WI38 (cell line): ENCODE measurements at regions not wholly inside any gene's neighbourhood (a gene's known extent, or its start where the extent isn't known, plus 50 kb on each side); places are given as distances from the start of the nearest gene placed in this dataset.

ENCODE experiments used
- H3K4me3 ChIP-seq: 2 replicates; pipeline ENCODE4 v1.5.1; 2011; ENCODE audit warnings: low read depth, mild to moderate bottlenecking, control low read depth, low read length
- TF ChIP-seq, protein P1 (sequence below): IDR thresholded peaks from 2 replicates; pipeline ENCODE4 v1.5.1; 2012; ENCODE audit warnings: low read depth, mild to moderate bottlenecking, control low read depth, low read length

DNA sequence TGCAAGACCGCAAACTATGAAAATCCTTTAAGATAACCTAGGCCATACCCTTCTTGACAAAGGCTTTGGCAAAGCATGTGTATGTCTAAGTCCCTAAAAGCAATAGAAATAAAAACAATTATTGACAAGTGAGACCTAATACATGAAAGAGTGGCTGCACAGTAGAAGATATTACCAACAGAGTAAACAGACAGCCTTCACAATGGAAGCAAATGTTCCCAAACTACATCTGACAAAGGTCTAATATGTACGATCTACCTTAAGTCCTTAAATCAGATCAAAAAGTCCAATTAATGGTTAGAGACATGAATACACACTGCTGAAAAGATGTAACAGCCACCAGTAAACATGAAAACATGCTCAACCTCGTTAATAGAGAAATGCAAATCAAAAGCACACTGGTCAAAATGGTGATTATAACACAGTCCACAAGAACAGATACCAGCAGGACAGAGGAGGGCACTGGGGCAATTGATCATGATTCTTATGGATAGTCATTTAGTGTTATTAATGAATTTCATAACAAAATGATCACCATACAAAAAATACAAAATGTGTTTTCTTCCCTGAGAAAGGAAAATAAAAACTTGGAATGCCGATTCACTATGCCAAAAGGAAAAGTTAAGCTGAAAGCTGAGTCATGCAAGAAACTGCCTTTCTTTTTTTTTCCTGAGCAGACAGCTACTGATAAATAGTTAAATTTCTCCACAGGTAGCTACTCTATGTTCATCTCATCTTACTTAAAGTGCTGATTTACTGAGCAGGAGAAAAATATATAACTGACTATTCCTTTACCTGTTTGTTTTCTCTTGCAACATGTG, 102.6 kb upstream of the VPREB1 start:
- H3K4me3 ChIP-seq = no peak overlapping the region
- TF ChIP-seq, protein P1, sequence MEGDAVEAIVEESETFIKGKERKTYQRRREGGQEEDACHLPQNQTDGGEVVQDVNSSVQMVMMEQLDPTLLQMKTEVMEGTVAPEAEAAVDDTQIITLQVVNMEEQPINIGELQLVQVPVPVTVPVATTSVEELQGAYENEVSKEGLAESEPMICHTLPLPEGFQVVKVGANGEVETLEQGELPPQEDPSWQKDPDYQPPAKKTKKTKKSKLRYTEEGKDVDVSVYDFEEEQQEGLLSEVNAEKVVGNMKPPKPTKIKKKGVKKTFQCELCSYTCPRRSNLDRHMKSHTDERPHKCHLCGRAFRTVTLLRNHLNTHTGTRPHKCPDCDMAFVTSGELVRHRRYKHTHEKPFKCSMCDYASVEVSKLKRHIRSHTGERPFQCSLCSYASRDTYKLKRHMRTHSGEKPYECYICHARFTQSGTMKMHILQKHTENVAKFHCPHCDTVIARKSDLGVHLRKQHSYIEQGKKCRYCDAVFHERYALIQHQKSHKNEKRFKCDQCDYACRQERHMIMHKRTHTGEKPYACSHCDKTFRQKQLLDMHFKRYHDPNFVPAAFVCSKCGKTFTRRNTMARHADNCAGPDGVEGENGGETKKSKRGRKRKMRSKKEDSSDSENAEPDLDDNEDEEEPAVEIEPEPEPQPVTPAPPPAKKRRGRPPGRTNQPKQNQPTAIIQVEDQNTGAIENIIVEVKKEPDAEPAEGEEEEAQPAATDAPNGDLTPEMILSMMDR = no peak

GRCh38 chr22:22141031-22141430, 103.6 kb upstream of the VPREB1 start:
- H3K4me3 ChIP-seq = no peak overlapping the region
- TF ChIP-seq, protein P1 = no peak

DNA sequence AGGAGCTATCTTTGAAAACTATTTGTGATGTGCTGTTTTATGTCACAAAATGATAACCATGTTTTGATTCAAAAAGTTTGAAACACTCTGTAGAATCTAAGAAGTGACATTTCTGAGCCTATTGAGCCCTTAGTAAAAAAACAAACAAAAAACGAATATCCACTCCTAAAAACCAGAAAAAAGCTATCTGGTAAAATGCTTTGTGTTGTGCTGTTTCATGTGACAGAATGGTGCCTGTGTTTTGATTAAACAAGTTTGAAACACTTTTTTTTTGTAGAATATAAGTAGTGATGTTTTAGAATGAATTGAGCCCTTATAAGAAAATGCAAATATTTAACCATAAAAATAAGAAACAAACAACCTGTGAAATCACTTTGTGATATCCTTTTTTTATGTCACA, 105.2 kb upstream of the VPREB1 start:
- H3K4me3 ChIP-seq = no peak overlapping the region
- TF ChIP-seq, protein P1 = no peak

- no peak overlapping the region for H3K4me3 ChIP-seq
- TF ChIP-seq, protein P1 = no peak
Observed at GRCh38 chr22:22138915-22139314, 105.7 kb upstream of the VPREB1 start.

- H3K4me3 ChIP-seq = no peak overlapping the region
- TF ChIP-seq, protein P1 = no peak
Observed at GRCh38 chr22:22137891-22138290, 106.7 kb upstream of the VPREB1 start.

GRCh38 chr22:22133910-22134309, 110.7 kb upstream of the VPREB1 start:
- no peak overlapping the region for H3K4me3 ChIP-seq

More at GRCh38 chr22:22133910-22134309, 110.7 kb upstream of the VPREB1 start:
- TF ChIP-seq, protein P1 = no peak
